Lower leg skin (tissue), 3 donors: ENCODE measurements at regions not wholly inside any gene's neighbourhood (a gene's known extent, or its start where the extent isn't known, plus 50 kb on each side); places are given as distances from the start of the nearest gene placed in this dataset.

Experiments used
- POLR2A ChIP-seq, 2 donors: fragments of 450-650 bp; IDR thresholded peaks; one replicate each; pipeline ENCODE4 v1.6.1; 2016 to 2017; ENCODE audit warnings: antibody characterized with exemption in 2 of 2, mild to moderate bottlenecking in 1 of 2, moderate library complexity in 1 of 2
- TF ChIP-seq, protein P1 (sequence below), 3 donors: fragments of 450-650 bp; IDR thresholded peaks; one replicate each; pipeline ENCODE4 v1.5.1; 2016; ENCODE audit warnings: antibody characterized with exemption in 3 of 3, mild to moderate bottlenecking in 3 of 3, moderate library complexity in 2 of 3

DNA sequence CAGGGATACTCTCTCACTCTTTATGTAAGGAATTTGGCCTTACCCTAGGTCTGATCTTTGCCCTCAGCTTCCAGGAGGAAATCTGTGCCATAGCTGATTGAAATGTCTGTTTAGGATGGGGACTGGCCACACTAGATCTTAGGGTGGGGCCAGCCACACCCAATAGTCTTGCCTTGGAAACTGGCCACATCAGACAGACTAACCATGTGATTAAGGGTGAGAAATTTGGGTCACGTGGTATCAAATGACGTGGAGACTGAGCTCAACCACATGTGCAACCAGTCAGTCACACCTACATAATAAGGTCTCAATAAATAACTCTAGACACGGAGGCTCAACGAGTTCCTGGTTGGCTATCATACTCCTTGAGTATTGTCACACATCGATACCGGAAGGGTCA lies 113.5 kb downstream of the CNTN3 start:
- TF ChIP-seq, protein P1, sequence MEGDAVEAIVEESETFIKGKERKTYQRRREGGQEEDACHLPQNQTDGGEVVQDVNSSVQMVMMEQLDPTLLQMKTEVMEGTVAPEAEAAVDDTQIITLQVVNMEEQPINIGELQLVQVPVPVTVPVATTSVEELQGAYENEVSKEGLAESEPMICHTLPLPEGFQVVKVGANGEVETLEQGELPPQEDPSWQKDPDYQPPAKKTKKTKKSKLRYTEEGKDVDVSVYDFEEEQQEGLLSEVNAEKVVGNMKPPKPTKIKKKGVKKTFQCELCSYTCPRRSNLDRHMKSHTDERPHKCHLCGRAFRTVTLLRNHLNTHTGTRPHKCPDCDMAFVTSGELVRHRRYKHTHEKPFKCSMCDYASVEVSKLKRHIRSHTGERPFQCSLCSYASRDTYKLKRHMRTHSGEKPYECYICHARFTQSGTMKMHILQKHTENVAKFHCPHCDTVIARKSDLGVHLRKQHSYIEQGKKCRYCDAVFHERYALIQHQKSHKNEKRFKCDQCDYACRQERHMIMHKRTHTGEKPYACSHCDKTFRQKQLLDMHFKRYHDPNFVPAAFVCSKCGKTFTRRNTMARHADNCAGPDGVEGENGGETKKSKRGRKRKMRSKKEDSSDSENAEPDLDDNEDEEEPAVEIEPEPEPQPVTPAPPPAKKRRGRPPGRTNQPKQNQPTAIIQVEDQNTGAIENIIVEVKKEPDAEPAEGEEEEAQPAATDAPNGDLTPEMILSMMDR (IDR thresholded peaks at IDR 0.05): no peak
- no peak for TF ChIP-seq POLR2A (IDR thresholded peaks at IDR 0.05)
